OCI-LY7 (cell line): ENCODE measurements at regions not wholly inside any gene's neighbourhood (a gene's known extent, or its start where the extent isn't known, plus 50 kb on each side); places are given as distances from the start of the nearest gene placed in this dataset.

Experiments used
- BruUV-seq: library from RNA; stranded (reverse); fragments of 400-500 nt; replicated peaks from 2 replicates; lab custom pipeline; 2021; lab: Mats Ljungman, UMichigan
- CTCF ChIA-PET: fragments of 300-600 bp; sonication (Branson Sonifier 250); formaldehyde crosslinking; loops from one replicate; lab custom pipeline; 2022; ENCODE audit warnings: antibody characterized with exemption; ENCODE audit not compliant: unreplicated experiment; lab: Charles Lee
- POLR2A ChIA-PET: fragments of 300-600 bp; sonication (Branson Sonifier 250); formaldehyde crosslinking; loops from one replicate; lab custom pipeline; 2022; ENCODE audit warnings: antibody characterized with exemption; lab: Charles Lee
- DNase-seq: peaks from one replicate; pipeline ENCODE4 v3.0.0-alpha.2; 2015; ENCODE audit warnings: low spot score
- H2AFZ ChIP-seq: fragments of 200-600 bp; sonication (generic), shearing (Covaris generic); 2 replicates; pipeline ENCODE4 v1.6.1; 2014; ENCODE audit warnings: mild to moderate bottlenecking, antibody characterized with exemption, low read length, moderate library complexity
- H3K27ac ChIP-seq: fragments of 200-600 bp; sonication (generic); 2 replicates; pipeline ENCODE4 v1.5.1; 2014; ENCODE audit warnings: mixed run types, low read depth, mild to moderate bottlenecking, moderate library complexity, low read length, inconsistent platforms; ENCODE audit not compliant: poor library complexity, severe bottlenecking
- H3K36me3 ChIP-seq: fragments of 200-600 bp; sonication (generic); 2 replicates; pipeline ENCODE4 v1.6.1; 2014; ENCODE audit warnings: mild to moderate bottlenecking, antibody characterized with exemption, low read length, moderate library complexity, mixed read lengths; ENCODE audit not compliant: insufficient read depth
- H3K4me1 ChIP-seq: fragments of 200-600 bp; sonication (generic); 2 replicates; pipeline ENCODE4 v1.5.1; 2014; ENCODE audit warnings: mild to moderate bottlenecking, low read length; ENCODE audit not compliant: insufficient read depth, poor library complexity, severe bottlenecking
- H3K4me2 ChIP-seq: fragments of 200-600 bp; sonication (generic); 2 replicates; pipeline ENCODE4 v1.6.1; 2014; ENCODE audit warnings: mild to moderate bottlenecking, low read length
- H3K4me3 ChIP-seq: fragments of 200-600 bp; sonication (generic); 2 replicates; pipeline ENCODE4 v1.5.1; 2014; ENCODE audit warnings: mild to moderate bottlenecking, low read depth, low read length; ENCODE audit not compliant: poor library complexity, severe bottlenecking
- H3K79me2 ChIP-seq: fragments of 200-600 bp; sonication (generic); 2 replicates; pipeline ENCODE4 v1.6.1; 2016; ENCODE audit warnings: low read depth, mild to moderate bottlenecking, low read length, moderate library complexity, mixed read lengths; ENCODE audit not compliant: insufficient read depth
- H3K9me2 ChIP-seq: fragments of 200-600 bp; sonication (generic); 2 replicates; pipeline ENCODE4 v1.6.1; 2016; ENCODE audit warnings: mild to moderate bottlenecking, low read length, mixed read lengths; ENCODE audit not compliant: insufficient read depth
- H3K9me3 ChIP-seq: fragments of 200-600 bp; sonication (generic); 2 replicates; pipeline ENCODE4 v1.6.1; 2014; ENCODE audit warnings: mild to moderate bottlenecking, mixed run types, low read length, mixed read lengths
- H4K20me1 ChIP-seq: fragments of 200-600 bp; sonication (generic); 2 replicates; pipeline ENCODE4 v1.6.1; 2014; ENCODE audit warnings: mild to moderate bottlenecking, antibody characterized with exemption, low read length, moderate library complexity, mixed read lengths; ENCODE audit not compliant: insufficient read depth
- EZH2phosphoT487 ChIP-seq: fragments of 200-600 bp; sonication (generic); IDR thresholded peaks from 2 replicates; pipeline ENCODE4 v1.6.1; 2018; ENCODE audit warnings: low read depth, borderline replicate concordance, mild to moderate bottlenecking, mixed run types, antibody characterized with exemption, low read length, moderate library complexity, mixed read lengths
- intact Hi-C: fragments of 100-400 bp; cut with micrococcal nuclease; formaldehyde crosslinking; loops from one replicate; pipeline ENCODE4 v1.10.0; 2022; ENCODE audit not compliant: unreplicated experiment
- TF ChIP-seq, protein P1 (sequence below): fragments of 200-600 bp; sonication (generic); conservative IDR thresholded peaks from 2 replicates; pipeline ENCODE4 v1.5.1; 2014; ENCODE audit warnings: mild to moderate bottlenecking, antibody characterized with exemption, low read length, moderate library complexity, mixed read lengths

DNA sequence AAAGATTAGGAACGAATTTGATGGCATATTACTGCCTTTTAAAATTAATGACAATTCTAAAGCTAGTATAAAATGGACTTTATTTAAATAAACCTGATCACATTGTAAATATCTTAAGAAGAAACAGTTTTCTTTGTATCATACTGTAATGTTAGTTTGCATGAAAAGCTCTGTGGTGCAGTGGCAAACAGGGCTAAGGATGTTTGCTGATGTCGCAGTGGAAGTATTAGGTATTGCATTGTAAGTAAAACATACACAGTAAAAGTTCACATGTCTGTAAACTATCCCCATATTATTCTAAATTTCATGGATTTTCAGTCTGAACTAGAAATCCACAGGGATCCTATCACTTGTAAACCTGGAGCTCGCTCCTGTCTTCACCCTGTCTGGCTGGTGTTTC is 252.6 kb upstream of the ZNF32 start:
- peak overlapping the region; percentile 48 for H3K4me2 ChIP-seq
- POLR2A ChIA-PET = interaction anchor here (0.6 to 1.8 kb wide), 10 partner anchors 9 to 87 kb away, joined by 3 to 6 read pairs (median 3); no protein-coding TSS in a partner anchor
- peak overlapping the region; percentile 44 for H3K27ac ChIP-seq
- TF ChIP-seq EZH2phosphoT487 = no peak
- TF ChIP-seq, protein P1, sequence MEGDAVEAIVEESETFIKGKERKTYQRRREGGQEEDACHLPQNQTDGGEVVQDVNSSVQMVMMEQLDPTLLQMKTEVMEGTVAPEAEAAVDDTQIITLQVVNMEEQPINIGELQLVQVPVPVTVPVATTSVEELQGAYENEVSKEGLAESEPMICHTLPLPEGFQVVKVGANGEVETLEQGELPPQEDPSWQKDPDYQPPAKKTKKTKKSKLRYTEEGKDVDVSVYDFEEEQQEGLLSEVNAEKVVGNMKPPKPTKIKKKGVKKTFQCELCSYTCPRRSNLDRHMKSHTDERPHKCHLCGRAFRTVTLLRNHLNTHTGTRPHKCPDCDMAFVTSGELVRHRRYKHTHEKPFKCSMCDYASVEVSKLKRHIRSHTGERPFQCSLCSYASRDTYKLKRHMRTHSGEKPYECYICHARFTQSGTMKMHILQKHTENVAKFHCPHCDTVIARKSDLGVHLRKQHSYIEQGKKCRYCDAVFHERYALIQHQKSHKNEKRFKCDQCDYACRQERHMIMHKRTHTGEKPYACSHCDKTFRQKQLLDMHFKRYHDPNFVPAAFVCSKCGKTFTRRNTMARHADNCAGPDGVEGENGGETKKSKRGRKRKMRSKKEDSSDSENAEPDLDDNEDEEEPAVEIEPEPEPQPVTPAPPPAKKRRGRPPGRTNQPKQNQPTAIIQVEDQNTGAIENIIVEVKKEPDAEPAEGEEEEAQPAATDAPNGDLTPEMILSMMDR = peak; percentile 53
- no TSS peak for BruUV-seq
- H4K20me1 ChIP-seq = no peaks in the 10 kb centered on the region
- H3K9me2 ChIP-seq = no peaks in the 10 kb centered on the region
- CTCF ChIA-PET = interaction anchor here (0.5 to 0.9 kb wide), 3 partner anchors 9 to 58 kb away, joined by 3 read pairs; no protein-coding TSS in a partner anchor
- peak; percentile 26 for DNase-seq
- intact Hi-C loops = loop anchor here (5.0 kb wide), 1 partner anchor 131 kb away; no protein-coding TSS in a partner anchor
- H3K4me3 ChIP-seq = no peak overlapping the region
- H3K4me1 ChIP-seq = peaks cover 22% of the 10 kb centered on the region
- H3K36me3 ChIP-seq = no peaks in the 10 kb centered on the region
- no peaks in the 10 kb centered on the region for H3K79me2 ChIP-seq
- H2AFZ ChIP-seq = peak overlapping the region; percentile 67
- H3K9me3 ChIP-seq = no peaks in the 10 kb centered on the region

DNA sequence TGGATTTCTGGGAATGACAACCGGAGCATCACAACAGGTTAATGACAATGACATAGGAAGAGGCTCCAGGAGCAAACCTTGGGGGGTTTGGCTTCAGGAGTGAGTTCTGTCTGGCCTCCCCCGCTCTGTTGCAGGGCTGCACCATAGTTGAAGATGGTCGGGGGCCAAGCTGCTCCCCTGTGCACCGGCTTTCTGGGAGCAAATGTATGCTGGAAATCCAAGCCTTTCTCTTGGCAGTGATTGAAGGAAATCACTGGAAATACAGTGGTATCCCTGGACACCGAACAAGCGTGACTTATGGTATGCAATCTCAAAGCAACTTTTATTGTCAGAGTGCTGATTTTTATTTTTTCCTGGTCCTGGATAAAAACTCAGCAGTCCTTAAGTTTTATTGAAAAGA is 251.9 kb upstream of the ZNF32 start:
- no TSS peak for BruUV-seq

More for the DNA sequence above, 251.9 kb upstream of the ZNF32 start:
- TF ChIP-seq, protein P1 = no peak
- no peak for TF ChIP-seq EZH2phosphoT487
- Histone ChIP-seq H3K9me2 (no peaks in the 10 kb centered on the region), H3K79me2 (no peaks in the 10 kb centered on the region), H3K4me3 (no peak overlapping the region), H3K27ac (no peak overlapping the region), H3K4me1 (peaks cover 22% of the 10 kb centered on the region), H3K9me3 (no peaks in the 10 kb centered on the region), H3K36me3 (no peaks in the 10 kb centered on the region), H2AFZ (no peak overlapping the region), H4K20me1 (no peaks in the 10 kb centered on the region), H3K4me2 (no peak overlapping the region)
- ChIA-PET CTCF (interaction anchor here (0.5 to 1.2 kb wide), 2 partner anchors 12 to 58 kb away, joined by 3 read pairs; no protein-coding TSS in a partner anchor), POLR2A (interaction anchor here (0.6 to 1.8 kb wide), 4 partner anchors 9 to 1091 kb away, joined by 3 to 6 read pairs (median 5); no protein-coding TSS in a partner anchor)
- intact Hi-C loops = loop anchor here (5.0 kb wide), 1 partner anchor 132 kb away; no protein-coding TSS in a partner anchor
- DNase-seq = no peak
